ENCODE measurements at regions not wholly inside any gene's neighbourhood (a gene's known extent, or its start where the extent isn't known, plus 50 kb on each side); places are given as distances from the start of the nearest gene placed in this dataset.
"Not testable (repeated sequence)": the region's sequence is repeated elsewhere in the genome, so short reads cannot be mapped to it uniquely, and the experiment has no call there.

DNA sequence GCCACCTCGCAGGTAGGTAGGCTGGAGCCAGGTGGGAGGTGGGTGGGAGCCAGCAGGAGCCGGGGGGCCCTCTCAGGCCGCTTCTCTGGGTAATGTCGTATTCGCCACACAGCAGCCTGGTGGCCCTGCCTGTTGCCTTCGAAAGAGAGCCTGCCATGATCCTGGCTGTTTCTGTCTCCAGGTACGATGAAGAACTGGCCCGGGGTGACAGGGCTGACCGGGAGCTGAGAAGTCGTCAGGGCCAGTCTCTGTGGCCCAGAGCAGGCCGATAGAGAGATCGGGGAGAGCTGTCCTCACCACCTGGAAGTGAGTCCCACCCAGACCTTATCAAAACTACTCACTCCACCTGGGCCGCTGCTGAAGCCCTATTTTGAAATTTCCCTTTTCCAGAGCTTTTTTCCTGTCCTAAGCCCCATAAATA, 123.9 kb upstream of the TPTE start:
- TF ChIP-seq POLR2A (IDR thresholded peaks at IDR 0.05), result not testable (repeated sequence)
- TF ChIP-seq, protein P1, sequence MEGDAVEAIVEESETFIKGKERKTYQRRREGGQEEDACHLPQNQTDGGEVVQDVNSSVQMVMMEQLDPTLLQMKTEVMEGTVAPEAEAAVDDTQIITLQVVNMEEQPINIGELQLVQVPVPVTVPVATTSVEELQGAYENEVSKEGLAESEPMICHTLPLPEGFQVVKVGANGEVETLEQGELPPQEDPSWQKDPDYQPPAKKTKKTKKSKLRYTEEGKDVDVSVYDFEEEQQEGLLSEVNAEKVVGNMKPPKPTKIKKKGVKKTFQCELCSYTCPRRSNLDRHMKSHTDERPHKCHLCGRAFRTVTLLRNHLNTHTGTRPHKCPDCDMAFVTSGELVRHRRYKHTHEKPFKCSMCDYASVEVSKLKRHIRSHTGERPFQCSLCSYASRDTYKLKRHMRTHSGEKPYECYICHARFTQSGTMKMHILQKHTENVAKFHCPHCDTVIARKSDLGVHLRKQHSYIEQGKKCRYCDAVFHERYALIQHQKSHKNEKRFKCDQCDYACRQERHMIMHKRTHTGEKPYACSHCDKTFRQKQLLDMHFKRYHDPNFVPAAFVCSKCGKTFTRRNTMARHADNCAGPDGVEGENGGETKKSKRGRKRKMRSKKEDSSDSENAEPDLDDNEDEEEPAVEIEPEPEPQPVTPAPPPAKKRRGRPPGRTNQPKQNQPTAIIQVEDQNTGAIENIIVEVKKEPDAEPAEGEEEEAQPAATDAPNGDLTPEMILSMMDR (IDR thresholded peaks at IDR 0.05), result not testable (repeated sequence)

Measured in body of pancreas (tissue), 4 donors.